ENCODE measurements at regions not wholly inside any gene's neighbourhood (a gene's known extent, or its start where the extent isn't known, plus 50 kb on each side); places are given as distances from the start of the nearest gene placed in this dataset.

- no peaks in the 10 kb centered on the region for H3K27me3 ChIP-seq (ENCODE audit: control insufficient read depth, insufficient read depth, low read length)
- no peak for DNase-seq (ENCODE audit: low read depth)
- no peaks in the 10 kb centered on the region for H3K36me3 ChIP-seq (ENCODE audit: control insufficient read depth, insufficient read depth, low read length)
- no peak for TF ChIP-seq CTCF (IDR thresholded peaks at IDR 0.05; ENCODE audit: insufficient read depth, low read length, poor library complexity, severe bottlenecking)
- no peak overlapping the region for H3K4me3 ChIP-seq (ENCODE audit: low read depth, low read length)
Measured at GRCh38 chr12:58463051-58463450, 457.3 kb downstream of the LRIG3 start.

DNA sequence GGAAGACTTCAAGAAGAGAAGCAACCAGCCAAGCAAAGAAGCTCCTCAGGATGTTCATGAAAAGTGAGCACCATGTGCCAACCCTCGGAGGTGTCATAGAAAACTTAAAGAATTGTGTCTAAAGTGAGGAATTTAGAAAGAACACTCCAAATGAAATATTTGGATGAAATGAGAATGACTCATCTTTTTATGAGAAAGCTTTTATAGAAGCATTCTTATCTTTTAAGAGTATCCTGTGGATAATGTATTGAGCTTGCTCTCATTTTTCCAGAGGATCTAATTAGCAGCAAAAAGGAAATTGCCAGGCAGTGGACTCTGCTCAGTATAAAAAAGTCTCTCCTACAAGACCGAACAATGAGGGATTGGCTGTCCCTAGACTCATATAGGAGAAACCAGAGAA lies 454.9 kb downstream of the LRIG3 start:
- no peak overlapping the region for H3K4me3 ChIP-seq (ENCODE audit: low read depth, low read length)
- no peak for TF ChIP-seq CTCF (IDR thresholded peaks at IDR 0.05; ENCODE audit: insufficient read depth, low read length, poor library complexity, severe bottlenecking)
- DNase-seq (ENCODE audit: low read depth): no peak
- H3K27me3 ChIP-seq (ENCODE audit: control insufficient read depth, insufficient read depth, low read length): no peaks in the 10 kb centered on the region
- no peaks in the 10 kb centered on the region for H3K36me3 ChIP-seq (ENCODE audit: control insufficient read depth, insufficient read depth, low read length)

- no peak overlapping the region for H3K4me3 ChIP-seq (ENCODE audit: low read depth, low read length)
Measured at GRCh38 chr12:58470266-58471010, 449.9 kb downstream of the LRIG3 start.

DNA sequence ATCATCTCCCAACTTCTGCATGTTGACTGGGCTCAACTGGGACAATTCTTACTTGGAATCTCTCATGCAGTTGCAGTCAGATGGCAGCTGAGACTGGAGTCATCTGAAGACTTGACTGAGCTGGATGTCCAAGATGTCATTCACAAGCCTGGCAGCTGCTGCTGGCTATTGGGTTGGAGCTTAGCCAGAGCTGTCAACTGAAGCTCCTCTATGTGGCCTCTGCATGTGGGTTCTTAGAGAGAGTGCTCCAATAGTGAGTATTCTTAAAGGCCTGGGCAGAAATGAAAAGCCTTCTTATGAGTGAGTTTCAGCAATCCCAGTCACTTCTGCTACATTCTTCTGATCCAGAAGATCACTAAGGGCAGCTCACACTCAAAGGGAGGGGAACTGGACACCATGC lies 440.9 kb downstream of the LRIG3 start:
- DNase-seq (ENCODE audit: low read depth): no peak
- H3K36me3 ChIP-seq (ENCODE audit: control insufficient read depth, insufficient read depth, low read length): no peaks in the 10 kb centered on the region
- no peaks in the 10 kb centered on the region for H3K27me3 ChIP-seq (ENCODE audit: control insufficient read depth, insufficient read depth, low read length)
- no peak overlapping the region for H3K4me3 ChIP-seq (ENCODE audit: low read depth, low read length)
- TF ChIP-seq CTCF (IDR thresholded peaks at IDR 0.05; ENCODE audit: insufficient read depth, low read length, poor library complexity, severe bottlenecking): no peak

More at GRCh38 chr12:58470266-58471010, 449.9 kb downstream of the LRIG3 start:
- H3K36me3 ChIP-seq (ENCODE audit: control insufficient read depth, insufficient read depth, low read length): no peaks in the 10 kb centered on the region
- no peak for DNase-seq (ENCODE audit: low read depth)
- H3K27me3 ChIP-seq (ENCODE audit: control insufficient read depth, insufficient read depth, low read length): no peaks in the 10 kb centered on the region
- TF ChIP-seq CTCF (IDR thresholded peaks at IDR 0.05; ENCODE audit: insufficient read depth, low read length, poor library complexity, severe bottlenecking): no peak

- H3K4me3 ChIP-seq (ENCODE audit: low read depth, low read length): no peak overlapping the region
- no peaks in the 10 kb centered on the region for H3K36me3 ChIP-seq (ENCODE audit: control insufficient read depth, insufficient read depth, low read length)
- no peaks in the 10 kb centered on the region for H3K27me3 ChIP-seq (ENCODE audit: control insufficient read depth, insufficient read depth, low read length)
- TF ChIP-seq CTCF (IDR thresholded peaks at IDR 0.05; ENCODE audit: insufficient read depth, low read length, poor library complexity, severe bottlenecking): no peak
- DNase-seq (ENCODE audit: low read depth): no peak
Measured at GRCh38 chr12:58481811-58482210, 438.5 kb downstream of the LRIG3 start.

DNA sequence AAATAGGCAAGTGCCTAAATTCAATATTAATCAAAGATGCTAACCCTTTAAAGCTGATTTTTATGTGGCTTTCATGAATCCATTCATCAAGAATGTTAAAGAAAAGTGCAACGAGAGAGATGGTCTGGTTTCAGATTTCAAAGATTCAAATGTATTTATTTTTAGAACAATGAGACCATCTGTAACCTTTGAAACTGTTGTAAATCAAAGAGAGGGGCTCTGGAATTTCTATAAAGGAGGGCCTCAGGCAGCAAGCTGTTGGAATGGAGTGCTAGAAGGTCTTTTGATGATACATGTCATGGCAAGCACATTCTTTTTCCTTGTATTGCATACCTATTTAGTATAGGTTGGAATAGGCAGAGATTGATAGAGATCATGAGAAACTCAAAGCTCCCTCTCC lies 433.0 kb downstream of the LRIG3 start:
- TF ChIP-seq CTCF (IDR thresholded peaks at IDR 0.05; ENCODE audit: insufficient read depth, low read length, poor library complexity, severe bottlenecking): no peak
- no peak for DNase-seq (ENCODE audit: low read depth)
- no peaks in the 10 kb centered on the region for H3K36me3 ChIP-seq (ENCODE audit: control insufficient read depth, insufficient read depth, low read length)
- no peak overlapping the region for H3K4me3 ChIP-seq (ENCODE audit: low read depth, low read length)
- no peaks in the 10 kb centered on the region for H3K27me3 ChIP-seq (ENCODE audit: control insufficient read depth, insufficient read depth, low read length)

Measured in kidney epithelial cell (primary cell).